ENCODE measurements at regions not wholly inside any gene's neighbourhood (a gene's known extent, or its start where the extent isn't known, plus 50 kb on each side); places are given as distances from the start of the nearest gene placed in this dataset.

- Histone ChIP-seq H3K36me3 (ENCODE audit: control insufficient read depth, low read depth, low read length) (no peaks in the 10 kb centered on the region), H3K27me3 (ENCODE audit: control insufficient read depth, insufficient read depth, low read length) (no peaks in the 10 kb centered on the region), H3K9me3 (ENCODE audit: control insufficient read depth, low read depth, low read length) (no peaks in the 10 kb centered on the region), H3K27ac (ENCODE audit: low read length) (no peak overlapping the region), H3K9ac (ENCODE audit: low read length) (no peak overlapping the region), H3K4me1 (ENCODE audit: control insufficient read depth, low read depth, low read length) (peaks cover 3% of the 10 kb centered on the region), H3K4me3 (ENCODE audit: low read length) (no peak overlapping the region)
These were observed 437.5 kb downstream of the FOXO1 start for GRCh38 chr13:40228990-40229389.

- no peaks in the 10 kb centered on the region for H3K27me3 ChIP-seq (ENCODE audit: control insufficient read depth, insufficient read depth, low read length)
- no peak overlapping the region for H3K27ac ChIP-seq (ENCODE audit: low read length)
- no peak overlapping the region for H3K9ac ChIP-seq (ENCODE audit: low read length)
- peaks cover 3% of the 10 kb centered on the region for H3K4me1 ChIP-seq (ENCODE audit: control insufficient read depth, low read depth, low read length)
- no peaks in the 10 kb centered on the region for H3K36me3 ChIP-seq (ENCODE audit: control insufficient read depth, low read depth, low read length)
- no peaks in the 10 kb centered on the region for H3K9me3 ChIP-seq (ENCODE audit: control insufficient read depth, low read depth, low read length)
- no peak overlapping the region for H3K4me3 ChIP-seq (ENCODE audit: low read length)
These were observed 435.6 kb downstream of the FOXO1 start for GRCh38 chr13:40230833-40231266.

- H3K36me3 ChIP-seq (ENCODE audit: control insufficient read depth, low read depth, low read length), result no peaks in the 10 kb centered on the region
- H3K4me1 ChIP-seq (ENCODE audit: control insufficient read depth, low read depth, low read length), result peaks cover 3% of the 10 kb centered on the region
- no peaks in the 10 kb centered on the region for H3K9me3 ChIP-seq (ENCODE audit: control insufficient read depth, low read depth, low read length)
- no peak overlapping the region for H3K9ac ChIP-seq (ENCODE audit: low read length)
- no peak overlapping the region for H3K27ac ChIP-seq (ENCODE audit: low read length)
- H3K27me3 ChIP-seq (ENCODE audit: control insufficient read depth, insufficient read depth, low read length), result no peaks in the 10 kb centered on the region
- H3K4me3 ChIP-seq (ENCODE audit: low read length), result no peak overlapping the region
These were observed 435.1 kb downstream of the FOXO1 start for GRCh38 chr13:40231311-40231710.

- Histone ChIP-seq H3K9ac (ENCODE audit: low read length) (no peak overlapping the region), H3K27ac (ENCODE audit: low read length) (no peak overlapping the region), H3K4me3 (ENCODE audit: low read length) (no peak overlapping the region), H3K27me3 (ENCODE audit: control insufficient read depth, insufficient read depth, low read length) (no peaks in the 10 kb centered on the region), H3K4me1 (ENCODE audit: control insufficient read depth, low read depth, low read length) (peaks cover 3% of the 10 kb centered on the region), H3K9me3 (ENCODE audit: control insufficient read depth, low read depth, low read length) (no peaks in the 10 kb centered on the region), H3K36me3 (ENCODE audit: control insufficient read depth, low read depth, low read length) (no peaks in the 10 kb centered on the region)
These were observed 434.7 kb downstream of the FOXO1 start for GRCh38 chr13:40231751-40232150.

- H3K4me3 ChIP-seq (ENCODE audit: low read length), result no peak overlapping the region
- H3K36me3 ChIP-seq (ENCODE audit: control insufficient read depth, low read depth, low read length), result no peaks in the 10 kb centered on the region
- peaks cover 3% of the 10 kb centered on the region for H3K4me1 ChIP-seq (ENCODE audit: control insufficient read depth, low read depth, low read length)
- no peak overlapping the region for H3K9ac ChIP-seq (ENCODE audit: low read length)
- no peaks in the 10 kb centered on the region for H3K9me3 ChIP-seq (ENCODE audit: control insufficient read depth, low read depth, low read length)
- no peak overlapping the region for H3K27ac ChIP-seq (ENCODE audit: low read length)
- no peaks in the 10 kb centered on the region for H3K27me3 ChIP-seq (ENCODE audit: control insufficient read depth, insufficient read depth, low read length)
These were observed 434.0 kb downstream of the FOXO1 start for GRCh38 chr13:40232311-40233040.

GRCh38 chr13:40233731-40234195 is 432.7 kb downstream of the FOXO1 start:
- Histone ChIP-seq H3K36me3 (ENCODE audit: control insufficient read depth, low read depth, low read length) (no peaks in the 10 kb centered on the region), H3K4me1 (ENCODE audit: control insufficient read depth, low read depth, low read length) (peaks cover 3% of the 10 kb centered on the region), H3K4me3 (ENCODE audit: low read length) (no peak overlapping the region), H3K27me3 (ENCODE audit: control insufficient read depth, insufficient read depth, low read length) (no peaks in the 10 kb centered on the region), H3K9me3 (ENCODE audit: control insufficient read depth, low read depth, low read length) (no peaks in the 10 kb centered on the region), H3K27ac (ENCODE audit: low read length) (no peak overlapping the region), H3K9ac (ENCODE audit: low read length) (no peak overlapping the region)

- no peak overlapping the region for H3K27ac ChIP-seq (ENCODE audit: low read length)
- no peaks in the 10 kb centered on the region for H3K27me3 ChIP-seq (ENCODE audit: control insufficient read depth, insufficient read depth, low read length)
- peaks cover 3% of the 10 kb centered on the region for H3K4me1 ChIP-seq (ENCODE audit: control insufficient read depth, low read depth, low read length)
- no peaks in the 10 kb centered on the region for H3K9me3 ChIP-seq (ENCODE audit: control insufficient read depth, low read depth, low read length)
- H3K36me3 ChIP-seq (ENCODE audit: control insufficient read depth, low read depth, low read length), result no peaks in the 10 kb centered on the region
- H3K4me3 ChIP-seq (ENCODE audit: low read length), result no peak overlapping the region
- no peak overlapping the region for H3K9ac ChIP-seq (ENCODE audit: low read length)
These were observed 431.2 kb downstream of the FOXO1 start for GRCh38 chr13:40235160-40235796.

GRCh38 chr13:40236566-40237168 is 429.8 kb downstream of the FOXO1 start:
- Histone ChIP-seq H3K4me1 (ENCODE audit: control insufficient read depth, low read depth, low read length) (peaks cover 3% of the 10 kb centered on the region), H3K36me3 (ENCODE audit: control insufficient read depth, low read depth, low read length) (no peaks in the 10 kb centered on the region), H3K9ac (ENCODE audit: low read length) (no peak overlapping the region), H3K9me3 (ENCODE audit: control insufficient read depth, low read depth, low read length) (no peaks in the 10 kb centered on the region), H3K27me3 (ENCODE audit: control insufficient read depth, insufficient read depth, low read length) (no peaks in the 10 kb centered on the region), H3K27ac (ENCODE audit: low read length) (no peak overlapping the region), H3K4me3 (ENCODE audit: low read length) (no peak overlapping the region)

- H3K4me3 ChIP-seq (ENCODE audit: low read length), result no peak overlapping the region
- no peaks in the 10 kb centered on the region for H3K4me1 ChIP-seq (ENCODE audit: control insufficient read depth, low read depth, low read length)
- no peaks in the 10 kb centered on the region for H3K27me3 ChIP-seq (ENCODE audit: control insufficient read depth, insufficient read depth, low read length)
- no peak overlapping the region for H3K27ac ChIP-seq (ENCODE audit: low read length)
- H3K9me3 ChIP-seq (ENCODE audit: control insufficient read depth, low read depth, low read length), result no peaks in the 10 kb centered on the region
- H3K36me3 ChIP-seq (ENCODE audit: control insufficient read depth, low read depth, low read length), result no peaks in the 10 kb centered on the region
- no peak overlapping the region for H3K9ac ChIP-seq (ENCODE audit: low read length)
These were observed 427.7 kb downstream of the FOXO1 start for GRCh38 chr13:40238761-40239160.

- H3K9me3 ChIP-seq (ENCODE audit: control insufficient read depth, low read depth, low read length), result no peaks in the 10 kb centered on the region
- no peaks in the 10 kb centered on the region for H3K36me3 ChIP-seq (ENCODE audit: control insufficient read depth, low read depth, low read length)
- H3K4me3 ChIP-seq (ENCODE audit: low read length), result no peak overlapping the region
- no peak overlapping the region for H3K9ac ChIP-seq (ENCODE audit: low read length)
- H3K4me1 ChIP-seq (ENCODE audit: control insufficient read depth, low read depth, low read length), result no peaks in the 10 kb centered on the region
- no peaks in the 10 kb centered on the region for H3K27me3 ChIP-seq (ENCODE audit: control insufficient read depth, insufficient read depth, low read length)
- no peak overlapping the region for H3K27ac ChIP-seq (ENCODE audit: low read length)
These were observed 426.1 kb downstream of the FOXO1 start for GRCh38 chr13:40240293-40240692.

- H3K36me3 ChIP-seq (ENCODE audit: control insufficient read depth, low read depth, low read length), result no peaks in the 10 kb centered on the region
- no peaks in the 10 kb centered on the region for H3K9me3 ChIP-seq (ENCODE audit: control insufficient read depth, low read depth, low read length)
- no peaks in the 10 kb centered on the region for H3K4me1 ChIP-seq (ENCODE audit: control insufficient read depth, low read depth, low read length)
- no peak overlapping the region for H3K9ac ChIP-seq (ENCODE audit: low read length)
- H3K27ac ChIP-seq (ENCODE audit: low read length), result no peak overlapping the region
- H3K4me3 ChIP-seq (ENCODE audit: low read length), result no peak overlapping the region
- H3K27me3 ChIP-seq (ENCODE audit: control insufficient read depth, insufficient read depth, low read length), result no peaks in the 10 kb centered on the region
These were observed 425.2 kb downstream of the FOXO1 start for GRCh38 chr13:40241125-40241798.
